22Rv1 (cell line): ENCODE measurements at regions not wholly inside any gene's neighbourhood (a gene's known extent, or its start where the extent isn't known, plus 50 kb on each side); places are given as distances from the start of the nearest gene placed in this dataset.

Experiments used
- H3K27ac ChIP-seq: fragments of 450-650 bp; 2 replicates; pipeline ENCODE4 v1.5.1; 2017
- ZFX ChIP-seq: fragments of 450-650 bp; IDR thresholded peaks from 2 replicates; pipeline ENCODE4 v1.6.1; 2017; ENCODE audit warnings: antibody characterized with exemption, borderline replicate concordance
- TF ChIP-seq, protein P1 (sequence below): fragments of 450-650 bp; IDR thresholded peaks from 2 replicates; pipeline ENCODE4 v1.5.1; 2017; ENCODE audit warnings: mild to moderate bottlenecking

DNA sequence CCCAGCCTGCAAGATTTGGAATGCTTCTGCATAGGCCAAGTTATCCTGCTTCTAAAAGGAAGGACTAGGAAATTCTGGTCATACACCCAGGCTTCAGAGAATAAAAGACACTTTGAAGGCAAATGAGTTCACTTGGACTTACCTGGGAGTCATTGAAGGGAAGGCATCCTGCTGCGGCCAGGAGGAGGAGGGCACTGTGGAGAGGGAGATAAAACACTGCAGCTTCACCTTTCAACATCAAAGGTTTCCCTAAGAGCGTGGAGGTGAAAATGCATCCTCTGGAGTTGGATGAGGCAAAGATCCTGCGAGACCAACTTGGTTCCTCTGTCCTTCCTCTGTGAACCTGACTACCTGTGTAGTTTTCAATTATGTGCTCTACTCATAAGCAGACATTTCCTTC, 79.5 kb upstream of the RIOK3 start:
- TF ChIP-seq ZFX: no peak
- TF ChIP-seq, protein P1, sequence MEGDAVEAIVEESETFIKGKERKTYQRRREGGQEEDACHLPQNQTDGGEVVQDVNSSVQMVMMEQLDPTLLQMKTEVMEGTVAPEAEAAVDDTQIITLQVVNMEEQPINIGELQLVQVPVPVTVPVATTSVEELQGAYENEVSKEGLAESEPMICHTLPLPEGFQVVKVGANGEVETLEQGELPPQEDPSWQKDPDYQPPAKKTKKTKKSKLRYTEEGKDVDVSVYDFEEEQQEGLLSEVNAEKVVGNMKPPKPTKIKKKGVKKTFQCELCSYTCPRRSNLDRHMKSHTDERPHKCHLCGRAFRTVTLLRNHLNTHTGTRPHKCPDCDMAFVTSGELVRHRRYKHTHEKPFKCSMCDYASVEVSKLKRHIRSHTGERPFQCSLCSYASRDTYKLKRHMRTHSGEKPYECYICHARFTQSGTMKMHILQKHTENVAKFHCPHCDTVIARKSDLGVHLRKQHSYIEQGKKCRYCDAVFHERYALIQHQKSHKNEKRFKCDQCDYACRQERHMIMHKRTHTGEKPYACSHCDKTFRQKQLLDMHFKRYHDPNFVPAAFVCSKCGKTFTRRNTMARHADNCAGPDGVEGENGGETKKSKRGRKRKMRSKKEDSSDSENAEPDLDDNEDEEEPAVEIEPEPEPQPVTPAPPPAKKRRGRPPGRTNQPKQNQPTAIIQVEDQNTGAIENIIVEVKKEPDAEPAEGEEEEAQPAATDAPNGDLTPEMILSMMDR: no peak
- H3K27ac ChIP-seq: no peak overlapping the region

GRCh38 chr18:23377669-23378301, 75.3 kb upstream of the RIOK3 start:
- TF ChIP-seq ZFX: no peak
- TF ChIP-seq, protein P1: no peak
- H3K27ac ChIP-seq: no peak overlapping the region

DNA sequence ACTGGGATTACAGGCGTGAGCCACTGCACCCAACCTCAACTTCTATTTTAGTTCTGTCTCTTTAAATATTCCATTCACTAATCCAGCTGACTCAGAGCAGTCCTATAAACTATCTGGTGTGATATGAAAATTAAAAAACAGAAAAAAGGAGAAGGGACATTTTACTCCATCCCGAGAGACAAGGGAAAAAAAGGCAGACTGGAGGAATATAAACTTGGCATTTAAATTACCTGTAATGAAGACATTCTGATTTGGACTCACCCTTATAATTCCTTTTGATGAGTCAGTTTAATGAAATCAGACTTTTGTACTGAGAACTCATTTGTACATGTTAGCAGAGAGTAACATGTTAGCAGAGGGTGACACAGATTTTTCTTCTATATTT, 74.8 kb upstream of the RIOK3 start:
- H3K27ac ChIP-seq: no peak overlapping the region
- TF ChIP-seq, protein P1: no peak
- no peak for TF ChIP-seq ZFX

DNA sequence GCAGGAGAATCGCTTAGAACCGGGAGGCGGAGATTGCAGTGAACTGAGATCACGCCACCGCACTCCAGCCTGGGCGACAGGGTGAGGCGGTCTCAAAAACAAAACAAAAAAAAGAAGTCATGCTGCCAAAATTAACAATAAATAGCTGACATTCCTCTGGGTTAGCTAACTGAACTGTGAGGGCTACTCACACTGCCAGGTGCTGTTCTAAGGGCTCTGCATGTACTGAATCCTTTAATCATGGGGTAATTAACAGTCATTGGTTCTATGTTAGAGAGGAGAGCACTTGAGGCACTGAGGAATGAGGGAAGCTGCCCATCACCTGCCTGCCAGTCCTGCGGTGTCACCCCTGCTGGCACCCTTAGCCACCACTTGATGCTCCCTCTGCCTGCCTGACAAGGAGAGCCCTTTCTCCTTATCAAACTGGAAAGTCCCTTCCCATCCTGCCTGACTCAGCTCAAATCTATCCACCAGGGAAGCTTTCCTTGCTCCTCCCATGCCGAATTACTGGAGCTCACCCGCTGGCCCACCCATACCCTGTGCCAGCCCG, 73.0 kb upstream of the RIOK3 start:
- TF ChIP-seq, protein P1: no peak
- TF ChIP-seq ZFX: no peak
- H3K27ac ChIP-seq: no peak overlapping the region

DNA sequence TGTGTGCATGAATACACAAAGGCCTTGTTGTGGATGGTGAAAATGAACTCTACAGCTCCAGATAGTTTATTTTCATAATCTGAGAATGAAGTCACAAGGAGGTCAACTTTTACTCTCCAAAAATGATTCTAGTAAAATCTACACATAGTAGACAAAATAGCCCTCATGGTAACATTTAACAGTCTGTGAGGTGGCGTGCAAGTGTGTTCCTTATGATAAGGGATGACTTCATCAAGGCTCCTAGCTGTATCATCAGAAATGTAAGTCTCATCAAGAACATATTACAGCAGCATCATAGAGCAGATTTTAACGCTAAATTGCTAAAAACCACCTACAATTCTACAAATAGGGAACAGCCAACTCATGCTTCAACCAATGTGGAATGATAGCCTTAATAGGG, 72.3 kb upstream of the RIOK3 start:
- no peak for TF ChIP-seq ZFX
- TF ChIP-seq, protein P1: no peak
- no peak overlapping the region for H3K27ac ChIP-seq

GRCh38 chr18:23383494-23383893, 69.6 kb upstream of the RIOK3 start:
- TF ChIP-seq, protein P1: no peak
- no peak for TF ChIP-seq ZFX
- H3K27ac ChIP-seq: no peak overlapping the region

DNA sequence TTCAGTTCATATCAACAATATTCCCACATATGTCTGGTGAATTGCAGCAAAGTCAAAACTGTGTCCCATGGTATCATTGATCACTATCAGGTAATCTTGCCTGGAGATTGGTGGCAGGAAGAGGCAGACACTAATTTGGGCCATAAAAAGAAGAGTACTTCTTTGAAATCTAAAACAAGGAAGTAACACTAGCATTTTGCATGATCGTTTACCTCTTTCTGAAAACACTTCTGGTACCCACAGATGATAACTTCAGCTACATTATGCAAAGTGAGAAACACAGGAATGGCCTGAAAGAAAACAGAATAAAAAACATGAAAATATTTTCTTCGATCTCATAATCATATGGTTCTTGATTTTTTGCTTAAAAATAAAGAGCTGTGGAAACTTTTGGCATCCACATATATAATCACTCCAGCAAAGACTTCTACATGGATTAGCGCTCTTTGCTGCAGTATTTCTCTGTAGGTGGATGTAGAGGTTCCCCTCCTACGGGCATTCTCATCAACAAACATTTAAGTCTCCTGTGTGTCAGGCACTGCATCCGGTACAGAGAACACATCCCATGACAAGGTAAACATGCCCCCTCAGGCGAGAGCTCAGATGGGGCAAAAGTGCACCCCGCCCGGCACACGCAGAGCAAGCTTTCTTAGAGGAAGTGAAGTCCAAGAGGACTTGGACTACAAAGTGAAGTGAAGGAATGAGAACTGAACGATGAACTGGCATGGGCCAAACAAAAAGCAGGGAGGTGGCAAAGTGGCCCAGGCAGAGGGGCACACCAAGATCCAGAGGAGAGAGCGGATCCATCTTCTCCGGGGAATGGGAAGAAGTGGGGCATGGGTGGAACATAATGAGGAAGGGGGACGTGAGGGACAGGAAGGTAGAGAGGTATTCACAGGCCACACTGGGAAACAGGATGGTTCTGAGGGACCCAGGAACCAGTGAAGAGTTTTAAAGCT, 68.0 kb upstream of the RIOK3 start:
- TF ChIP-seq ZFX: no peak
- TF ChIP-seq, protein P1: no peak
- no peak overlapping the region for H3K27ac ChIP-seq
